HK-2 (cell line): ENCODE measurements at regions not wholly inside any gene's neighbourhood (a gene's known extent, or its start where the extent isn't known, plus 50 kb on each side); places are given as distances from the start of the nearest gene placed in this dataset.
A peak's percentile ranks its signal among the peaks of the same experiment; 100 is the strongest.
"Not testable (repeated sequence)": the region's sequence is repeated elsewhere in the genome, so short reads cannot be mapped to it uniquely, and the experiment has no call there.

ENCODE experiments used
- DNase-seq: peaks from one replicate; pipeline ENCODE4 v3.0.0-alpha.2; 2018; ENCODE audit not compliant: unreplicated experiment

DNA sequence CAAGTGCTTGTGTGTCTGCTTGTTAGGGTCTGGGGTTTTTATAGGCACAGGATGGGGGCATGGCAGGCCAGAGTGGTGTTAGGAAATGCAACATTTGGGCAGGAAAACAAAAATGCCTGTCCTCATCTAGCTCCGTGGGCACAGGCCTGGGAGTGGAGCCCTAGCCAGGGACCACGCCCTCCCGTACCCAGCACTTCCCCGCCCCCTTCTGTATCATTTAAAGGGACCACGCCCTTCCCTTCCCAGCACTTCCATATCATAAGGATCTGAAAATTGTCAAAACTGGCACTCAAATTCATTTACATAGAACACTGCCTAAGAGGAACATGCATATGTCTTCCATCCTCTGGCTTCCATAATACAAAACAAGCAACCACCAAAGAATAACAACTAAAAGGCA, 185.8 kb downstream of the B3GLCT start:
- no peak for DNase-seq

- DNase-seq: no peak
These were observed 194.7 kb downstream of the B3GLCT start for GRCh38 chr13:31394506-31394905.

DNA sequence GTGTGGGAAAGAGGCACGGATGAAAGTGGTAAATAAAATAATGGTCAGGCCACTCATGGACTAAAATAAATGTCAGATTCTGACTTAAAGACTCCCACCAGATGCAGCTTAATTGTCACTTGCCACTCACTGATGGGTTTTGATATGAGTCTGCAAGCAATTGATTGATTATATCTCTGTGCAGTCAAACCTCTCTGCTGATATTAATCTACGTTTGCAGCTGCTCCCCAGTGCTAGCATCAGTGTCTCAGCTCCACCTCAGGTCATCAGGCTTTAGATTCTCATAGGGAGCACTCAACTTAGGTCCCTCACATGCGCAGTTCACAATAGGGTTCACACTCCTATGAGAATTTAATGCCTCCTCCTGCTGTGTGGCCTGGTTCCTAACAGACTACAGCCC, 195.3 kb downstream of the B3GLCT start:
- no peak for DNase-seq

- DNase-seq: no peak
These were observed 199.9 kb downstream of the B3GLCT start for GRCh38 chr13:31399690-31400089.

- not testable (repeated sequence) for DNase-seq
These were observed 203.9 kb downstream of the B3GLCT start for GRCh38 chr13:31403711-31404110.

DNA sequence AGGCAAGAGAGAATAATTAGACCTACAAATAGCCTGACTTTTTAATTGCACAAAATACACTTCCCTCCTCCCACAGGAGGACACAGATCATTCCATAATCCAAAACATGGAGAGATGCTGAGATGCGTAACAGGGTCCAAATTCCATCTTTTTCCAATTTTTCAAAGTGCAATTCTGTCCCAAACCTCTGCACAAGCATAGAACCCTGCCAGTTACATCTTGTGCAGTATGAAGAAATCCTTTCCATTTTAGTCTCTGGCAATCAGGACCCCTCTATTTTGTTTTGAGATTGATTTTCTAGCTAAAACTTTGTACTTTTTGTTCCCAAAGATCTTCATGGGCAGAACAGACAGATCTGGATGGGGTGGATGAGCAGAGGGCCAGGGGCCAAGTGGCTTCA, 209.2 kb downstream of the B3GLCT start:
- no peak for DNase-seq

GRCh38 chr13:31409678-31410356, 210.0 kb downstream of the B3GLCT start:
- no peak for DNase-seq

- DNase-seq: no peak
These were observed 213.7 kb downstream of the B3GLCT start for GRCh38 chr13:31413516-31413915.

DNA sequence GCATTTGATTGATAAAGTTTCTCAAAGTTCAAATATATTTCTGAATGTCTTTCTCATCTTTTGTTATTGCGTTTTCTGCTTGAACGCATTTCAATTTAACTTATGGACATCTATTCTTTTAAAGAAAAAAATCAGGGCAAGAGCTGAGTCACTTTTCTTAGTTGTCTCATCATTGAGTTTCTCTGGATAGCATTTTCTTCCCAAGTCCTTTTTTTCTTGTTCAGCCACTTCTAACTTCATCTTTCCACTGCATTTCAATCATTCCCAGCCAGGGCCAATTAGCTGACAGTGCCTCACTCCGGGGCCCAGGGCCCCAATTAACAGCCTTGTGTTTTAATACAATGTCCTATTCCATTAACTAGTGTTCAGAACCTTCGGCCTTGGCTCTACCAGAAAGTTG, 216.3 kb downstream of the B3GLCT start:
- DNase-seq: no peak

DNA sequence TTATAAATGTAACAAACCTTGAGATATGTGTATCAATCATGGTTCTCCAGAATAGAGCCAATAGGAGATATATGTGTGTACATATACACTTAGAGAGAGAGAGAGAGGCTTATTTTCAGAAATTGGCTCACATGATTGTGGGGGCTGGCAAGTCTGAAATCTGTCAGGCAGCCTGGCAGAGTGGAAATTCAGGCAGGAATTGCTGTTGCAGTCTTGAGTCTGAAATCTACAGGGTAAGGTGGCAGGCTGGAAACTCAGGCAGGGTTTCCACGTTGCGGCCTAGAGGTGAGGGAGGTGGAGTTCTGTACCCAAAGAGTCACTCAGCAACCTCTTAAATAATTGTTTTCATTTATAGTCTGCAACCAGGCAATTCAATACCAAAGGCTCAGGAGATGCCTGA, 218.4 kb downstream of the B3GLCT start:
- DNase-seq: no peak

GRCh38 chr13:31421756-31422155, 222.0 kb downstream of the B3GLCT start:
- no peak for DNase-seq

DNA sequence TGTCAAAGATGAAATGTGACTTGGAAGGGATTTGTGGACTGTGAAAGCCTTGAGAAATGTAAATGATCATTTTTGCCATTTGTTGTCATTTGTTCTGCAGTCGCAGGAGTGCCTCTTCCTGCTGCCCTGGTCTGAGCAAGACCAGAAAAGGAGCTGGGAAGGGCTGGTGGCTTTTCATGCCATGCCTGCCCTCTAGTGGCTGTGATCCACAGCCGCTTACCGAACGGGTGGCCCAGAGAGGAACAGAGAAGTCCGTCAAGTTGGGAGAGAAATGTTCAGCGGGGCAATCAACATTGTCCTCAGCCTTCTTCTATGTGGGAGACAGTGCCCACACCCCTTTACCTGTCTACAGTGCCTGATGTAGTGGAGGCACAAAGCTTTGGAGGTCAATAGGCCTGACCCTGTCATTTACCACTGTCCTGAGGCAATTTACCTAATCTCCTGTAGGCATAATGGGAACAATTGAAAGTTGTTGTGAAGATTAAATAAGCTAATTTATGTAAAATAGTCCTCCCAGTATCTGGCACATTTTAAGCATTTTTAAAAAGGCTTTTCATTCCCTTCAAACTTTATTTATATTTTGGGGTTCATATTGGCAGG, 224.5 kb downstream of the B3GLCT start:
- peak; percentile 60 for DNase-seq

GRCh38 chr13:31426395-31426794, 226.6 kb downstream of the B3GLCT start:
- no peak for DNase-seq

- no peak for DNase-seq
These were observed 227.7 kb downstream of the B3GLCT start for GRCh38 chr13:31427151-31428100.

DNA sequence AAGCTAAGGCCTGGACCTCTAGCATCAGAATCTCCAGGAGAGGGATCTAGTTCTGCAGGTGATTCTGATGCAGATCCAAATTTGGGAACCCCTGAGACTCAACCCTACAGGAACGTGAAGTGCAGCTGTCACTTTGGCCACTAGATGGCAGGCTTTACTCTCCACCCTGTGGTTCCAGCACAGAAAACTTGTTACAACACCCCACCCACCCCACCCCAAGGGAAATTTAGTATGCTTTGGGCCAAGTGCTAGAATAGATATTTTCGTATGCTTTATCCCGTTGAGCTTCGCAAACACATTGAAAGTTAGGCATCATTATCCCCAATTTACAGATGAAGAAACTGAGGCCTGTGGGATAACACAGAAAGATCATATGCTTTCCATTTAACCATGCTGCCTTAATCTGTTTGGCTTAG, 232.0 kb downstream of the B3GLCT start:
- peak; percentile 9 for DNase-seq

- DNase-seq: no peak
These were observed 233.4 kb downstream of the B3GLCT start for GRCh38 chr13:31433207-31433606.

DNA sequence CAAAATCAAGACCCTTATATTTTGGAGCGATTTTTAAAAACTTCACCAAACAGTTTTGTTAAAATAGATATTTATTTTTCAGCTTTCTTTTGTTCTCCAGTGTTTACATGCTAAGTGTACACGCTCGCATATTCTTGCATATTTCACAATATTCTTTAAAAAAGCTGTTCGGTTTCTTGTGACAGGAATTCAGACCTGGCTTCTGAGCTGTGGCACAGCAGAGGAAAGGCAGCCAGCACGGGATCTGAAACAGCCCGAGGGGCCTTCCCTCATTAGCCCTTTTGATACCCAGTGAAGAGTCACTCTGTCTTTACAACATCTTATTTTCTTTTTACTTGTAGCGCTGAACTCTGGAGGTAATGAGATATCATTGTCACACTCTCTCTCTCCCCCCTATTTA, 234.0 kb downstream of the B3GLCT start:
- DNase-seq: no peak

DNA sequence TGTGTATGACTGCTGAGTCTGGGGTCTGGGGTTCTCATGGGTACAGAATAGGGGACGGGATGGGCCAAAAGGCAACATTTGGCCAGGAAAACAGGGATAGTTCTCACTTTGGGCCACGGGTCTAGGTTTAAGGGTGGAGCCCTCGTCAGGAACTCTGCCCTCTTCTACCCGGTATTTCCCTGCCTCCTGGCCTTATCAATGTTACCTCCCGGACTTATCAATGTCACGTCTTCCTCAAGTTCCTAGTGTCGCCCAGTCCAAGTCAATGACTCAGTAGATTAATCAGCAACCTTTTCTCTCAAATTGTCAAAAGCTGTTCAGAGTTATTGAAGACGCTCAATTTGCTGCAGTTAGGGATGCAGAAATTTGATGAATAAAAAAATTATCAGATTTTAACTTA, 234.8 kb downstream of the B3GLCT start:
- no peak for DNase-seq

GRCh38 chr13:31435536-31435935, 235.8 kb downstream of the B3GLCT start:
- DNase-seq: no peak

DNA sequence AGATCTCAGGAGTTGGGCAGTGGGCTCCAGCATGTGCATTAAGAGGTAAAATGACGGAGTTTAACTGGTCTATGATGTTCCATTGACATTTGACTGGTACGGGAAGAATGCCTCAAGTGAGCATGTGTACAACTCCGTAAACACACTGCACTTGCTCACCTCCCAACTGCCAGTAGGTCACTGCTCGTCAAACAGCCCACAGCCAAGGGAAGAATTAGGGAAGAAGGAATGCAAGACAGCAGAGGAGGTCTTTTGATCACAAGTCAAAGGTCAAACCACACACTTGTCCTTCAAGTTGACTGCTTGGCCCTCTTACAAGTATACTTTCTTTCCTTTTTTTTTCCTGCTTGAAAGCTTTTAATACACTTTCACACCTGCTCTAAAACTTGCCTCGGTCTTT, 236.7 kb downstream of the B3GLCT start:
- no peak for DNase-seq

- no peak for DNase-seq
These were observed 238.2 kb downstream of the B3GLCT start for GRCh38 chr13:31437975-31438374.

DNA sequence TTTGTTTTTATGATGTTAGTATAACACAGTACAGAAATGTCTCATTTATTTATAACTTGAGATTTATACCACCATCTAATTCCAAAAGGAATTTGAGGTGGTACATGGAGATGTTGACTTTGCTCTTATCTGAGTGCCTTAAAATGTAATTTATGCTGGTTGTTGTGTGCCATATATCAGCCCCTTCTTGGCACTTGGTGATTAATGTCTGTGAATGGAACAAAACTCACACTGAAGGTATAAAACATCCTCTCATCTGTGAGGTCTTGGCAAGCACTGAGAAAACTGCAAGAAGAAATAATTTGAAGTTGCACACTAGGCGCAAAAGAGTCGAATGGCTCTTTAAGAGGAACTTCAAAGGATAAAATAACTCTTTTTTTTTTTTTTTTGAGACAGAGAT, 240.4 kb downstream of the B3GLCT start:
- DNase-seq: no peak
